Pancreas (tissue), 10 donors: ENCODE measurements at regions not wholly inside any gene's neighbourhood (a gene's known extent, or its start where the extent isn't known, plus 50 kb on each side); places are given as distances from the start of the nearest gene placed in this dataset.
A peak's percentile ranks its signal among the peaks of the same experiment; 100 is the strongest.

Source experiments
- ATAC-seq, 4 donors: fragments of 200-7000 bp; cut with Tn5 transposase; one replicate each; pipeline versions ENCODE4 v1.8.0 to v1.9.1; 2020; ENCODE audit warnings: mild to moderate bottlenecking in 4 of 4, moderate library complexity in 4 of 4
- DNase-seq, 6 donors: peaks; one replicate each; pipeline ENCODE4 v3.0.0-alpha.2; 2020
- FAIRE-seq: peaks from 2 replicates; lab custom pipeline; 2012; peaks lifted over from hg19 to GRCh38; lab: Jason Lieb, UNC
- H3K27ac ChIP-seq, 4 donors: fragments of 200-600 bp; sonication (generic); 1 replicate in 3 of 4; 2 replicates in 1 of 4; pipeline versions ENCODE4 v1.5.0 to v1.8.0; 2020
- H3K27me3 ChIP-seq, 4 donors: fragments of 200-600 bp; one replicate each; pipeline ENCODE4 v1.8.0; 2021
- H3K36me3 ChIP-seq, 3 donors: fragments of 200-600 bp; sonication (generic) in 1 of 3; one replicate each; pipeline versions ENCODE4 v1.5.0 to v1.8.0; 2020 to 2021
- H3K4me1 ChIP-seq, 3 donors: fragments of 200-600 bp; one replicate each; pipeline ENCODE4 v1.8.0; 2021
- H3K4me3 ChIP-seq, 4 donors: fragments of 200-600 bp; sonication (generic) in 2 of 4; one replicate each; pipeline versions ENCODE4 v1.5.0 to v1.8.0; 2020 to 2021
- H3K9me3 ChIP-seq, 4 donors: fragments of 200-600 bp; one replicate each; pipeline ENCODE4 v1.8.0; 2021
- WGBS, 2 donors: extraction: QIAGEN DNeasy Blood & Tissue Kit; methylation state at CpG; one replicate each; pipeline ENCODE4 v1.1.7; 2013; 5-methylcytosine and 5-hydroxymethylcytosine counted together
- intact Hi-C, 3 donors: fragments of 100-400 bp; cut with DNase I; formaldehyde crosslinking; loops; one replicate each; pipeline versions ENCODE4 v1.11.1 to v1.14.2; 2022
- TF ChIP-seq, protein P1 (sequence below), 4 donors: fragments of 200-600 bp; sonication (generic) in 3 of 4; IDR thresholded peaks; one replicate each; pipeline versions ENCODE4 v1.5.0 to v1.8.0; 2021; ENCODE audit warnings: antibody characterized with exemption in 4 of 4
- donor health status: healthy with polysubstance abuse.
- donor health status: DM: no; HTN: no; CAD: no; lungs with moderate emphysema.
- donor health status: DM: no; HTN: no; CAD: no.
- donor health status: control.
- donor health status: control.
- donor health status: Bipolar disorder and iron deficiency.
- donor health status: DM: yes; HTN: yes; CAD: no.
- donor health status: DM: no; HTN: no; CAD: no.
- donor health status: DM: no; HTN: no; CAD: no.
- donor health status: DM: yes; HTN: yes; CAD: no.

DNA sequence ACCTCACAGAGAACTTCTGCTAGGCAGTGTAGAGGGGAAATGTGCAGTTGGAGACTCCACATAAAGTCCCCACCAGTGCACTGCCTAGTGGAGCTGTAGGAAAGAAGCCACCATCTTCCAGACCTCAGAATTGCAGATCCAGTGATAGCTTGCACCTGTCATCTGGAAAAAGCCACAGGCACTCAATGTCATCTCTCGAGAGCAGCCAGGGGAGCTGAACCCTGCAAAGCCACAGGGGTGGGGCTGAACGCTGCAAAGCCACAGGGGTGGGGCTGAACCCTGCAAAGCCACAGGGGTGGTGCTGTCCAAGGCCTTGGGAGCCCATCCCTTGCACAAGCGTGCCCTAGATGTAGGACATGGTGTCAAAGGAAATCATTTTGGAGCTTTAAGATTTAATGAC lies 1226.3 kb downstream of the PCDH7 start:
- TF ChIP-seq, protein P1, sequence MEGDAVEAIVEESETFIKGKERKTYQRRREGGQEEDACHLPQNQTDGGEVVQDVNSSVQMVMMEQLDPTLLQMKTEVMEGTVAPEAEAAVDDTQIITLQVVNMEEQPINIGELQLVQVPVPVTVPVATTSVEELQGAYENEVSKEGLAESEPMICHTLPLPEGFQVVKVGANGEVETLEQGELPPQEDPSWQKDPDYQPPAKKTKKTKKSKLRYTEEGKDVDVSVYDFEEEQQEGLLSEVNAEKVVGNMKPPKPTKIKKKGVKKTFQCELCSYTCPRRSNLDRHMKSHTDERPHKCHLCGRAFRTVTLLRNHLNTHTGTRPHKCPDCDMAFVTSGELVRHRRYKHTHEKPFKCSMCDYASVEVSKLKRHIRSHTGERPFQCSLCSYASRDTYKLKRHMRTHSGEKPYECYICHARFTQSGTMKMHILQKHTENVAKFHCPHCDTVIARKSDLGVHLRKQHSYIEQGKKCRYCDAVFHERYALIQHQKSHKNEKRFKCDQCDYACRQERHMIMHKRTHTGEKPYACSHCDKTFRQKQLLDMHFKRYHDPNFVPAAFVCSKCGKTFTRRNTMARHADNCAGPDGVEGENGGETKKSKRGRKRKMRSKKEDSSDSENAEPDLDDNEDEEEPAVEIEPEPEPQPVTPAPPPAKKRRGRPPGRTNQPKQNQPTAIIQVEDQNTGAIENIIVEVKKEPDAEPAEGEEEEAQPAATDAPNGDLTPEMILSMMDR (IDR thresholded peaks at IDR 0.05) = no peak
- Histone ChIP-seq H3K4me1 (no peaks in the 10 kb centered on the region), H3K27me3 (no peaks in the 10 kb centered on the region), H3K27ac (no peak overlapping the region), H3K9me3 (no peaks in the 10 kb centered on the region), H3K4me3 (no peak overlapping the region), H3K36me3 (no peaks in the 10 kb centered on the region)
- WGBS, 2 donors = 35 to 36% methylated on average over 2 to 3 of the region's 3 CpGs
- DNase-seq (peak in 1 of 6 donors; percentile 19), FAIRE-seq (no peak), ATAC-seq (no peak)
- intact Hi-C loops = no loop called here

DNA sequence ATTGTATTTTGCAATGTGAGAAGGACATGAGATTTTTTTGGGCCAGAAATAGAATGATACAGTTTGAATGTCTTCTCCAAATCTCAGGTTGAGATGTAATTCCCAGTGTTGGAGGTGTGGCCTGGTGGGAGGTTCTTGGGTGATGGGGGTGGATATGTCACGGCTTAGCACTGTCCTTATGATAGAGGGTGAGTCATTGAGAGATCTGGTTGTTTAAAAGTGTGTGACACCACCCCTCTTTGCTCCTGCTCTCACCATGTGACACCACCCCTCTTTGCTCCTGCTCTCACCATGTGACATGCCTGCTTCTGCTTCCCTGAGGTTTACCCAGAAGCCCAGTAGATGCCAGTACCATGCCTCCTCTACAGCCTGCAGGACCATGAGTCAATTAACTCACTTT lies 1226.9 kb downstream of the PCDH7 start:
- FAIRE-seq = no peak
- no peak for ATAC-seq
- WGBS, 2 donors = 54 to 63% methylated on average over 1 of the region's 1 CpG
- Histone ChIP-seq H3K27ac (no peak overlapping the region), H3K27me3 (no peaks in the 10 kb centered on the region), H3K4me1 (no peaks in the 10 kb centered on the region), H3K9me3 (no peaks in the 10 kb centered on the region), H3K36me3 (no peaks in the 10 kb centered on the region), H3K4me3 (no peak overlapping the region)
- intact Hi-C loops = no loop called here
- no peak for DNase-seq
- TF ChIP-seq, protein P1 (IDR thresholded peaks at IDR 0.05) = no peak

DNA sequence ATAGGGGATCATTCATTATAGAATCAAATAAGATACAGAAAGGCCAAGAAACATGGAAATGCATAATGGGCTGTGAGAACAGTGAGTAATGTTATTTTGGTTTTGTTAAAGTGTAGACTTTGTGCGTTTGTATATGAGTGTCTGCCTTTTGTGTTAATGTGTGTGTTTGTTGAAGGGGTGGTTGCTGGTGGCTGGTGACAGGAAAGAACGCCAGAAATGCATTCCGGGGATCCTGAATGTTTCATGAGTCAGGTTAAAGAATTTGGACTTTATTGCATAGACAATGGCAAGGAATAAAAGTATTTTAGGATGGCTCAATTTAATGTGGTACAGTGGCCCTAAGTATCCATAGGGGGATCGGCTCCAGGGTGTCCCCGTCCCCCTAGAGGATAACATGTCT lies 1228.9 kb downstream of the PCDH7 start:
- intact Hi-C loops = no loop called here
- H3K27me3 ChIP-seq = no peaks in the 10 kb centered on the region
- H3K27ac ChIP-seq = no peak overlapping the region
- ATAC-seq = no peak
- FAIRE-seq = no peak
- no peaks in the 10 kb centered on the region for H3K36me3 ChIP-seq
- TF ChIP-seq, protein P1 (IDR thresholded peaks at IDR 0.05) = no peak
- no peaks in the 10 kb centered on the region for H3K9me3 ChIP-seq
- DNase-seq = no peak
- H3K4me1 ChIP-seq = no peaks in the 10 kb centered on the region
- WGBS, 2 donors = 54 to 63% methylated on average over 5 of the region's 5 CpGs
- H3K4me3 ChIP-seq = no peak overlapping the region

DNA sequence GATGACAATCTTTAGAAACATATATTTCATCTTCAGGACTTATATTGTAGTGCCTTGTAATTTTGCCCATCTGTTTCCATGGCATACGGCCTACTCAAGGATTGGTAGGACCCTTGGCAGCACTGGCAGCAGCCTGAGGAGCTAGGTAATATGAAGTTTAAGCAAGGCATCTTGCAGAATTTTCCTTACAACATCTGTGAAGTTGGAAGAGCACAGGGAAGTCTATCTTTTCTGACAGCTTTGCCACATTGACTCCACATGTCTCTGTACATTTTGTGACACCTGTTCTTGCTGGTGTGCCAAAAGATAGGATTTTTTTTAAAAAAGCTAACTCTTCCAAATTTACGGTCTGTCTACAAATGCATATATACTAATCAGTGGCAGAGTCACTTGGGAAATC lies 1235.2 kb downstream of the PCDH7 start:
- Histone ChIP-seq H3K4me1 (no peaks in the 10 kb centered on the region), H3K9me3 (no peaks in the 10 kb centered on the region), H3K27ac (no peak overlapping the region), H3K27me3 (no peaks in the 10 kb centered on the region), H3K36me3 (no peaks in the 10 kb centered on the region), H3K4me3 (no peak overlapping the region)
- ATAC-seq (no peak), FAIRE-seq (no peak), DNase-seq (no peak)
- intact Hi-C loops = no loop called here
- TF ChIP-seq, protein P1 (IDR thresholded peaks at IDR 0.05) = no peak
- WGBS, 2 donors = 46 to 56% methylated on average over 2 of the region's 2 CpGs

DNA sequence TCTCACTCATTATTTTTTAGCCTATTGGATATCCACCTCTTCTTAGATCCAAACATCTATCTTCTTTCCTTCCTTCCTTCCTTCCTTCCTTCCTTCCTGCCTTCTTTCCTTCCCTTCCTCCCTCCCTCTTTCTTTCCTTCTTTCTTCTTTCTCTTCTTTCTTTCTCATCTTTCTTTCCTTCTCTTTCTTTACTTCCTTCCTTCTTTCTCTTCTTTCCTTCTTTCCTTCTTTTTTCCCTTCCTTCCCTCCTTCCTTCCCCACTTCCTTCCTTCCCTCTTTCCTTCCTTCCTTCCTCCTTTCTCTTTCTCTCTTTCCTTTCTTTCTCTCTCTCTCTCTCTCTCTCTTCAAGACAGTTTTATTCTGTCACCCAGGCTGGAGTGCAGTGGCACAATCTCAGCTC lies 1239.8 kb downstream of the PCDH7 start:
- no peak overlapping the region for H3K4me3 ChIP-seq
- ATAC-seq = no peak

More for the DNA sequence above, 1239.8 kb downstream of the PCDH7 start:
- DNase-seq (no peak), FAIRE-seq (no peak)
- Histone ChIP-seq H3K36me3 (no peaks in the 10 kb centered on the region), H3K9me3 (no peaks in the 10 kb centered on the region), H3K27me3 (no peaks in the 10 kb centered on the region), H3K27ac (no peak overlapping the region), H3K4me1 (no peaks in the 10 kb centered on the region)
- TF ChIP-seq, protein P1 (IDR thresholded peaks at IDR 0.05) = no peak
- intact Hi-C loops = no loop called here
